ENCODE measurements at regions not wholly inside any gene's neighbourhood (a gene's known extent, or its start where the extent isn't known, plus 50 kb on each side); places are given as distances from the start of the nearest gene placed in this dataset.

DNA sequence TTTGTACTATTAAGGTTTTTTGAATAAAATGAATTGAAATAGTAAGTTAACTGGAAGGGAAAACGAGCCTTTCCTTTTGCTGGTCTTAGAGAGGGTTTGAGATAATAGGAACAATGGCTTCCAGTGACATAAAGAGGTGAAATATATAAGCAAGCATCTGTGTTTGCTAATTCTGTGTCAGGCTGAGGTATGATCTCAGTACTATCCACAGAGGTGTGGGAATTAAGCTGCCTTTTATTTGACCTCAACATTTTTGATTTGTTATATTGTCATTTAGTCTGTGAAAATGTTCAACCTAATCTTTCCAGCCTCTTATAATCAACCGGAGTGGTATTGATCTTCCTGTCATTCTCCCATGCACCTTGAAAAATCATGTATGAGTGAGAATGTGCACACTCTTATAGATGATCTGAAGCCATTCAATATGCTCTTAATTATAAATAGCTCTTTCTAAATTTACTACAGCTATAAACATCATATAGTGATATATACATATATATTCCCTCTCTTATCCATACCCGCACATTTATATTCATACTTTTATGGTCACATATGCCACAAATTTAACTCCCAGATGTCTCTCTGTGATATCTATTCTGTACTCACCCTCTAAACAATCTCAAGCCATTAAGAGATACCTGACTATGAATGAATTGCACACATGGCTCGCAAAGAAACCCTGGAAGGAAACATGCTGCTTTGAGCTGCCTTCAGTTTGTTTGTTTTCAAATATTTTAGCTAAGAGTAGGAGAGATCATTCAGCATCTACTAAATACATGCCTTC is 754.7 kb upstream of the NRSN1 start:
- H3K36me3 ChIP-seq (ENCODE audit: insufficient read depth, low read length): no peaks in the 10 kb centered on the region
- H3K27ac ChIP-seq (ENCODE audit: low read length): peak overlapping the region; percentile 26
- no peak overlapping the region for H2AFZ ChIP-seq (ENCODE audit: low read depth, low read length)
- no peaks in the 10 kb centered on the region for H3K9me3 ChIP-seq (ENCODE audit: low read length)
- TF ChIP-seq MXI1 (conservative IDR thresholded peaks at IDR 0.05; ENCODE audit: poor library complexity, severe bottlenecking): no peak
- TF ChIP-seq, protein P1, sequence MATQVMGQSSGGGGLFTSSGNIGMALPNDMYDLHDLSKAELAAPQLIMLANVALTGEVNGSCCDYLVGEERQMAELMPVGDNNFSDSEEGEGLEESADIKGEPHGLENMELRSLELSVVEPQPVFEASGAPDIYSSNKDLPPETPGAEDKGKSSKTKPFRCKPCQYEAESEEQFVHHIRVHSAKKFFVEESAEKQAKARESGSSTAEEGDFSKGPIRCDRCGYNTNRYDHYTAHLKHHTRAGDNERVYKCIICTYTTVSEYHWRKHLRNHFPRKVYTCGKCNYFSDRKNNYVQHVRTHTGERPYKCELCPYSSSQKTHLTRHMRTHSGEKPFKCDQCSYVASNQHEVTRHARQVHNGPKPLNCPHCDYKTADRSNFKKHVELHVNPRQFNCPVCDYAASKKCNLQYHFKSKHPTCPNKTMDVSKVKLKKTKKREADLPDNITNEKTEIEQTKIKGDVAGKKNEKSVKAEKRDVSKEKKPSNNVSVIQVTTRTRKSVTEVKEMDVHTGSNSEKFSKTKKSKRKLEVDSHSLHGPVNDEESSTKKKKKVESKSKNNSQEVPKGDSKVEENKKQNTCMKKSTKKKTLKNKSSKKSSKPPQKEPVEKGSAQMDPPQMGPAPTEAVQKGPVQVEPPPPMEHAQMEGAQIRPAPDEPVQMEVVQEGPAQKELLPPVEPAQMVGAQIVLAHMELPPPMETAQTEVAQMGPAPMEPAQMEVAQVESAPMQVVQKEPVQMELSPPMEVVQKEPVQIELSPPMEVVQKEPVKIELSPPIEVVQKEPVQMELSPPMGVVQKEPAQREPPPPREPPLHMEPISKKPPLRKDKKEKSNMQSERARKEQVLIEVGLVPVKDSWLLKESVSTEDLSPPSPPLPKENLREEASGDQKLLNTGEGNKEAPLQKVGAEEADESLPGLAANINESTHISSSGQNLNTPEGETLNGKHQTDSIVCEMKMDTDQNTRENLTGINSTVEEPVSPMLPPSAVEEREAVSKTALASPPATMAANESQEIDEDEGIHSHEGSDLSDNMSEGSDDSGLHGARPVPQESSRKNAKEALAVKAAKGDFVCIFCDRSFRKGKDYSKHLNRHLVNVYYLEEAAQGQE (IDR thresholded peaks at IDR 0.05; ENCODE audit: borderline replicate concordance): no peak
- TF ChIP-seq RAD21 (conservative IDR thresholded peaks at IDR 0.05): no peak
- TF ChIP-seq SMC3 (conservative IDR thresholded peaks at IDR 0.05; ENCODE audit: poor library complexity): no peak
- TF ChIP-seq POLR2AphosphoS5 (IDR thresholded peaks at IDR 0.05): no peak
- H3K4me3 ChIP-seq (ENCODE audit: low read length): no peak overlapping the region
- no peaks in the 10 kb centered on the region for H3K9me2 ChIP-seq (ENCODE audit: insufficient read depth, low read length)
- H3F3A ChIP-seq (ENCODE audit: insufficient read depth, low read length, poor library complexity, severe bottlenecking): no peaks in the 10 kb centered on the region
- H3K79me2 ChIP-seq (replicated peaks; ENCODE audit: insufficient read depth, low read length): no peaks in the 10 kb centered on the region
- no peak overlapping the region for H3K9ac ChIP-seq (ENCODE audit: low read length)
- no peak overlapping the region for H3K4me2 ChIP-seq (ENCODE audit: low read length)
- no peaks in the 10 kb centered on the region for H3K27me3 ChIP-seq (ENCODE audit: insufficient read depth, low read depth, low read length)
- no peaks in the 10 kb centered on the region for H4K20me1 ChIP-seq (ENCODE audit: insufficient read depth)

DNA sequence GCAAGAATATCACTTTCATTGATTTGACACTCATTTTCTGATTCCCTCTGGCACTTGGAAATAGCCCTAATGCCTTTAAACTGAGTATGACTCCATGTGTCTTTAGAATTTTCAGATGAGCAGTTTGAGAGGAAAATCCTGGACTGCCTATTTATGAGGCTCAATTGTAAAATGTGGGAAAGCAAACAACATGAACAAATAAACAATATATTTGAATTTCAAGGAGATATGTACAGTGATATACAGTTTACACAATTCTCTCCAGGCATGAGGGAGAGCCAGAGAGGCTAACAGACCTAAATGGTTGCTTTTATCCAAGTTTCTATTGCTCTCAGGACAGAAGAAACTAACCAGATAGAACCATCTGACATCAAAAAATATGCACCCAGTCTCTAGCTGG is 748.2 kb upstream of the NRSN1 start:
- H3F3A ChIP-seq (ENCODE audit: insufficient read depth, low read length, poor library complexity, severe bottlenecking): no peaks in the 10 kb centered on the region
- TF ChIP-seq MXI1 (conservative IDR thresholded peaks at IDR 0.05; ENCODE audit: poor library complexity, severe bottlenecking) (no peak), EZH2 (IDR thresholded peaks at IDR 0.05; ENCODE audit: borderline replicate concordance, insufficient read depth, low read length, poor library complexity, severe bottlenecking) (no peak), RAD21 (conservative IDR thresholded peaks at IDR 0.05) (no peak), TAF1 (IDR thresholded peaks at IDR 0.05; ENCODE audit: low read depth) (no peak), SMC3 (conservative IDR thresholded peaks at IDR 0.05; ENCODE audit: poor library complexity) (no peak), EP300 (conservative IDR thresholded peaks at IDR 0.05; ENCODE audit: poor library complexity, severe bottlenecking) (no peak), POLR2AphosphoS5 (IDR thresholded peaks at IDR 0.05) (no peak)
- TF ChIP-seq, protein P1 (IDR thresholded peaks at IDR 0.05; ENCODE audit: borderline replicate concordance): no peak
- TF ChIP-seq, protein P2, sequence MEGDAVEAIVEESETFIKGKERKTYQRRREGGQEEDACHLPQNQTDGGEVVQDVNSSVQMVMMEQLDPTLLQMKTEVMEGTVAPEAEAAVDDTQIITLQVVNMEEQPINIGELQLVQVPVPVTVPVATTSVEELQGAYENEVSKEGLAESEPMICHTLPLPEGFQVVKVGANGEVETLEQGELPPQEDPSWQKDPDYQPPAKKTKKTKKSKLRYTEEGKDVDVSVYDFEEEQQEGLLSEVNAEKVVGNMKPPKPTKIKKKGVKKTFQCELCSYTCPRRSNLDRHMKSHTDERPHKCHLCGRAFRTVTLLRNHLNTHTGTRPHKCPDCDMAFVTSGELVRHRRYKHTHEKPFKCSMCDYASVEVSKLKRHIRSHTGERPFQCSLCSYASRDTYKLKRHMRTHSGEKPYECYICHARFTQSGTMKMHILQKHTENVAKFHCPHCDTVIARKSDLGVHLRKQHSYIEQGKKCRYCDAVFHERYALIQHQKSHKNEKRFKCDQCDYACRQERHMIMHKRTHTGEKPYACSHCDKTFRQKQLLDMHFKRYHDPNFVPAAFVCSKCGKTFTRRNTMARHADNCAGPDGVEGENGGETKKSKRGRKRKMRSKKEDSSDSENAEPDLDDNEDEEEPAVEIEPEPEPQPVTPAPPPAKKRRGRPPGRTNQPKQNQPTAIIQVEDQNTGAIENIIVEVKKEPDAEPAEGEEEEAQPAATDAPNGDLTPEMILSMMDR (IDR thresholded peaks at IDR 0.05; ENCODE audit: poor library complexity, severe bottlenecking): no peak
- no peak overlapping the region for H3K4me3 ChIP-seq (ENCODE audit: low read length)
- H3K9me2 ChIP-seq (ENCODE audit: insufficient read depth, low read length): no peaks in the 10 kb centered on the region
- no peak overlapping the region for H2AFZ ChIP-seq (ENCODE audit: low read depth, low read length)
- H3K27me3 ChIP-seq (ENCODE audit: insufficient read depth, low read depth, low read length): no peaks in the 10 kb centered on the region
- H3K9me3 ChIP-seq (ENCODE audit: low read length): no peaks in the 10 kb centered on the region
- no peak overlapping the region for H3K9ac ChIP-seq (ENCODE audit: low read length)
- no peak overlapping the region for H3K27ac ChIP-seq (ENCODE audit: low read length)
- H3K36me3 ChIP-seq (ENCODE audit: insufficient read depth, low read length): no peaks in the 10 kb centered on the region
- H3K4me2 ChIP-seq (ENCODE audit: low read length): no peak overlapping the region
- no peaks in the 10 kb centered on the region for H4K20me1 ChIP-seq (ENCODE audit: insufficient read depth)
- no peaks in the 10 kb centered on the region for H3K79me2 ChIP-seq (replicated peaks; ENCODE audit: insufficient read depth, low read length)

All from neural cell (in vitro differentiated cells).